ENCODE measurements at regions not wholly inside any gene's neighbourhood (a gene's known extent, or its start where the extent isn't known, plus 50 kb on each side); places are given as distances from the start of the nearest gene placed in this dataset.

- TF ChIP-seq CTCF (IDR thresholded peaks at IDR 0.05; ENCODE audit: low read length) (no peak), EZH2phosphoT487 (IDR thresholded peaks at IDR 0.05; ENCODE audit: low read length) (no peak)
These were observed 465.9 kb upstream of the RASGRP1 start for GRCh38 chr15:39030291-39031070.

Measured in MM.1S (cell line).